Right atrium auricular region (tissue), 2 donors: ENCODE measurements at regions not wholly inside any gene's neighbourhood (a gene's known extent, or its start where the extent isn't known, plus 50 kb on each side); places are given as distances from the start of the nearest gene placed in this dataset.

Experiments used
- DNase-seq: peaks from one replicate; pipeline ENCODE4 v3.0.0-alpha.2; 2019; ENCODE audit warnings: low spot score
- H3K27ac ChIP-seq, 2 donors: fragments of 200-600 bp; sonication (generic); 1 replicate in 1 of 2; 2 replicates in 1 of 2; pipeline ENCODE4 v1.5.1; 2016 to 2019
- H3K27me3 ChIP-seq, 2 donors: fragments of 200-600 bp; sonication (generic); one replicate each; pipeline versions ENCODE4 v1.5.1 to v1.6.0; 2017 to 2019
- H3K36me3 ChIP-seq: fragments of 200-600 bp; sonication (generic); one replicate; pipeline ENCODE4 v1.5.1; 2016
- H3K4me1 ChIP-seq, 2 donors: fragments of 200-600 bp; sonication (generic); one replicate each; pipeline versions ENCODE4 v1.5.1 to v1.6.0; 2017 to 2019
- H3K4me3 ChIP-seq, 2 donors: fragments of 200-600 bp; sonication (generic); 1 replicate in 1 of 2; 2 replicates in 1 of 2; pipeline ENCODE4 v1.5.1; 2017 to 2019; ENCODE audit warnings: mild to moderate bottlenecking in 1 of 2, moderate library complexity in 1 of 2
- H3K9me3 ChIP-seq, 2 donors: fragments of 200-600 bp; sonication (generic); one replicate each; pipeline ENCODE4 v1.5.1; 2019
- TF ChIP-seq, protein P1 (sequence below), 2 donors: fragments of 200-600 bp; sonication (generic); IDR thresholded peaks; one replicate each; pipeline ENCODE4 v1.5.1; 2019; ENCODE audit warnings: antibody characterized with exemption in 2 of 2

DNA sequence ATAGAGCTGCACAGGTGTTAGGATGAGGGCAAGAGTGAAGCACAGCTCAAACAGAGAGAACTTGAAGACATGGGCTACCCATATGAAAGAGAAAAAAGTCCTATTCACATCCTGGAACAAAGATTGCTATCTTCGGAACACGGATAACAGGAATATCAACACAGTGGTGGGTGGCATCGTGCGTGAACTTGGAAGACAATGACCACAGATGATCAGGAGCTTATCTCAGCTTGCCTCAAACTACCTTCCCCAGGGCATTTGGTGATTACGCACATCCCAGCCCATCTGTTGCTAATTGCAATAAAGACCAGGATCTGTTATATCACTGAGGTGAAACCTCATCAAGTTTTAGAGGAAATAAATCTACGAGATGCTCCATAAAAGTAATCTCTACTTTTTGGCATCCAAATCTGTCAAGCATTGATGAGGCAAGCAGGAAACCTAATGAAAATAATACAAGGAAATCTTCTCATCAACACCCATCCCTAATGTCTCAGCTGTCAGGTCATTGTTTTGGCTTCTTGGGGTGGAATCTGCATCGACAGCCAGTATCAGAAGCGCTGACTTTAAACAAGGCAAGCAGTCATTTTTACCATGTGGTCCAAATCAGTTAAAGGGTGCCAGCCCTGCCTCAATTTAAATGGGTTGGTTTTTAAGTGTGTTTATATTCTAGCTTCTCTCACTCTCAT is 188.2 kb downstream of the SPCS3 start:
- Histone ChIP-seq H3K27ac (no peak overlapping the region), H3K4me3 (no peak overlapping the region), H3K4me1 (no peaks in the 10 kb centered on the region), H3K9me3 (no peaks in the 10 kb centered on the region), H3K27me3 (no peaks in the 10 kb centered on the region), H3K36me3 (no peaks in the 10 kb centered on the region)
- no peak for DNase-seq
- TF ChIP-seq, protein P1, sequence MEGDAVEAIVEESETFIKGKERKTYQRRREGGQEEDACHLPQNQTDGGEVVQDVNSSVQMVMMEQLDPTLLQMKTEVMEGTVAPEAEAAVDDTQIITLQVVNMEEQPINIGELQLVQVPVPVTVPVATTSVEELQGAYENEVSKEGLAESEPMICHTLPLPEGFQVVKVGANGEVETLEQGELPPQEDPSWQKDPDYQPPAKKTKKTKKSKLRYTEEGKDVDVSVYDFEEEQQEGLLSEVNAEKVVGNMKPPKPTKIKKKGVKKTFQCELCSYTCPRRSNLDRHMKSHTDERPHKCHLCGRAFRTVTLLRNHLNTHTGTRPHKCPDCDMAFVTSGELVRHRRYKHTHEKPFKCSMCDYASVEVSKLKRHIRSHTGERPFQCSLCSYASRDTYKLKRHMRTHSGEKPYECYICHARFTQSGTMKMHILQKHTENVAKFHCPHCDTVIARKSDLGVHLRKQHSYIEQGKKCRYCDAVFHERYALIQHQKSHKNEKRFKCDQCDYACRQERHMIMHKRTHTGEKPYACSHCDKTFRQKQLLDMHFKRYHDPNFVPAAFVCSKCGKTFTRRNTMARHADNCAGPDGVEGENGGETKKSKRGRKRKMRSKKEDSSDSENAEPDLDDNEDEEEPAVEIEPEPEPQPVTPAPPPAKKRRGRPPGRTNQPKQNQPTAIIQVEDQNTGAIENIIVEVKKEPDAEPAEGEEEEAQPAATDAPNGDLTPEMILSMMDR (IDR thresholded peaks at IDR 0.05): no peak

DNA sequence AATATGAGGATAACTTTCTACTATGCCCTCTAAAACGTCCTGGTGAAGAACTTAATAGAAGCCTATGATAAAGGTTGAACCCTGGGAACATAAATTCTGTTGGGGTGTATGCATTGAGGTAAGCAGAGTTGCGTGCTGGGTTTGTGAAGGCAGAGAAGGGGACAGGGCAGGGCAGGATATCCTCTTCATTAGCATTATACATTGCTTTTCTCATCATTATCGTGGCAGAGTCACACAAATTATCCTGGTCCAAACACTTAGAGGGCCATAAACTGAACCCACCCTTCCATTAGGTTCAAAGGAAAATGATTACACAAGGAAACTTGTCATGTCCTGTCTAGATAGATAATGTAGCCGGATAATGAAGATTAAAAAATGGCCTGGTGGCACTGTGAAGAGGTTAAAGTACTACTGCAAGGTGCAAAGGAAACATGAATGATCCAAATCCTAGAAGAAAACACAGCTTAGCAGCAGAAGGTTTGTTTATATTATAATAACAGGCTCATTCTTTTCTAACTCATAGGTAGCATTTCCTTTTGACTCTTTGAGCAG is 189.1 kb downstream of the SPCS3 start:
- no peak for DNase-seq
- TF ChIP-seq, protein P1 (IDR thresholded peaks at IDR 0.05): no peak
- no peaks in the 10 kb centered on the region for H3K9me3 ChIP-seq
- H3K4me1 ChIP-seq: no peaks in the 10 kb centered on the region
- no peaks in the 10 kb centered on the region for H3K36me3 ChIP-seq
- no peak overlapping the region for H3K27ac ChIP-seq
- no peak overlapping the region for H3K4me3 ChIP-seq
- H3K27me3 ChIP-seq: no peaks in the 10 kb centered on the region

DNA sequence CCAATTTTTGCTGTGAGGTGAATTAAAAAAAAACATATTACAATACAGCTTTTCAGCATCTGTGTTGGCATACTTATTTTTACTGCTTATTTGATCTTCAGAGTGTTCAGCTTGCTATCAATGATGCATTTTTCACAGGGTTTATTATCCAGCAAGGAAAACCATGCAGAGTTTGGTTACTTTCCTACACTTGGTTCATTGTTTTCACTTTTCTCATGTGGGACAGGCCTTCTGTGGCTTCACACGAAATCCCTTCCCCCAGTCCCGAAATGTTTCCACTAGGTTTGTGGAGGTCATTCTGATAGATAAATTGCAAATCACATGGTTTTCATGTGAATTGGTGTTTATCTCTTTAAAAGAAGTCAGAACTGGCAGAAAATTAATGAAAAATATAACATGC is 205.8 kb downstream of the SPCS3 start:
- TF ChIP-seq, protein P1 (IDR thresholded peaks at IDR 0.05): no peak
- no peaks in the 10 kb centered on the region for H3K9me3 ChIP-seq
- H3K27ac ChIP-seq: no peak overlapping the region
- no peaks in the 10 kb centered on the region for H3K36me3 ChIP-seq
- no peaks in the 10 kb centered on the region for H3K27me3 ChIP-seq
- DNase-seq: no peak
- H3K4me1 ChIP-seq: no peaks in the 10 kb centered on the region
- H3K4me3 ChIP-seq: no peak overlapping the region

DNA sequence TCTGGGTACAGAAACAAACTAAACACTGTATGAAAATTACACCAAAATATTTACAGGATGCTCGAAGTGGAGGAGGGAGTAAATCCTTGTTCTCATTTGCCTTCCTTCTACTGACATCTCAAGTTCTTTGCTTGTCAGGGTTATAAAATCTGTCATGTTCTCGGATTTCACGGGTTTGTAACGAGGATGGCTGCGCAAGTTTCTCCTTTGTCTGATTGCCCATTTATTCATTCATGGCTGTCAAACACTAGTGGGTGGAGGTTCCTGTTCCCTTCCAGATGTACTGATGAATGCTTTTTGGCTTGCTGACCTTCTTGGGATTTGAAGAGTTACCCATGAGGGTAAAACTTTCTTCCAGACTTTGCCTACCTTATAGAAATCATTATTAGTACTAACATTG is 206.9 kb downstream of the SPCS3 start:
- TF ChIP-seq, protein P1 (IDR thresholded peaks at IDR 0.05): no peak
- Histone ChIP-seq H3K27ac (no peak overlapping the region), H3K4me3 (no peak overlapping the region)

DNA sequence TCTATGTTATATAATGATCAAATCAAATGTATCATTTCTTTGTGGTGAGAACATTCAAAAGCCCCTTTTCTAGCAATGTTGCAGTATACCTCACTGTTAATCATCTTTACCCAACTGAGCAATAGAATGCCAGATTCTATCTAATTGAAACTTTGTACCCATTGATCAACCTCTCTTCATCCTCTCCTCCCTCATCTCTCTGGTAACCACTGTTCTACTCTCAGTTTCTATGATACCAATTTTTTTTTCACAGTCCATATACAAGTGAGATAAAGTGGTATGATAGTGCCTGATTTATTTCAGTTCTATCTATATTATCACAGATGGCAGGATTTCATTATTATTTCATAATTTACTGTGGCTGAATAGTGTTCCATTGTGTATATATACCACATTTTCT is 209.8 kb downstream of the SPCS3 start:
- Histone ChIP-seq H3K27ac (no peak overlapping the region), H3K4me1 (no peaks in the 10 kb centered on the region), H3K4me3 (no peak overlapping the region), H3K36me3 (no peaks in the 10 kb centered on the region), H3K9me3 (no peaks in the 10 kb centered on the region), H3K27me3 (no peaks in the 10 kb centered on the region)
- no peak for DNase-seq
- TF ChIP-seq, protein P1 (IDR thresholded peaks at IDR 0.05): no peak

More for the DNA sequence above, 206.9 kb downstream of the SPCS3 start:
- Histone ChIP-seq H3K27me3 (no peaks in the 10 kb centered on the region), H3K4me1 (no peaks in the 10 kb centered on the region), H3K9me3 (no peaks in the 10 kb centered on the region), H3K36me3 (no peaks in the 10 kb centered on the region)
- DNase-seq: no peak

DNA sequence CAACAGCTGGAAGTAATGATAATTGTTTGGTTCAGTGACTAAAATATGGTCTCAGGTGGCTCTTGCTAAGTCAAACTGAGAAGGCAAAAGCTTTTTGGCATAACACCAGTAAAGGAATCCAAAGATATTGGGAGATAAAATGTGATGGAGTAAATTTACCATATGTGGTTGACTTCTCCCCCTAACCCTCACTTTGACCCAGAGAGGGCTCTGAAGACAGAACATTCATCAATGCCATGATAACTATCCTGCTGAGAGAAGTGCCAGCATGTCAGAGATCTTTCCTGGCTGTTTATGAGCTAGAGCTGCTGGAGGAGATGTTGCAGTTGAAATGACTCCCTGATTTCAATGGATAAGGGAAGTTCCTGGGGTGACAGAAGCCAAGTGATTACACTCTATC is 213.4 kb downstream of the SPCS3 start:
- Histone ChIP-seq H3K36me3 (no peaks in the 10 kb centered on the region), H3K4me1 (no peaks in the 10 kb centered on the region), H3K27ac (no peak overlapping the region), H3K4me3 (no peak overlapping the region), H3K9me3 (no peaks in the 10 kb centered on the region), H3K27me3 (no peaks in the 10 kb centered on the region)
- no peak for DNase-seq
- TF ChIP-seq, protein P1 (IDR thresholded peaks at IDR 0.05): no peak
